CD4-positive, alpha-beta T cell treated with Interleukin-6 for 4 hours (primary cell): ENCODE measurements at regions not wholly inside any gene's neighbourhood (a gene's known extent, or its start where the extent isn't known, plus 50 kb on each side); places are given as distances from the start of the nearest gene placed in this dataset.

Experiments
- DNase-seq: peaks from one replicate; pipeline ENCODE4 v3.0.0-alpha.2; 2020; ENCODE audit warnings: mixed read lengths

DNA sequence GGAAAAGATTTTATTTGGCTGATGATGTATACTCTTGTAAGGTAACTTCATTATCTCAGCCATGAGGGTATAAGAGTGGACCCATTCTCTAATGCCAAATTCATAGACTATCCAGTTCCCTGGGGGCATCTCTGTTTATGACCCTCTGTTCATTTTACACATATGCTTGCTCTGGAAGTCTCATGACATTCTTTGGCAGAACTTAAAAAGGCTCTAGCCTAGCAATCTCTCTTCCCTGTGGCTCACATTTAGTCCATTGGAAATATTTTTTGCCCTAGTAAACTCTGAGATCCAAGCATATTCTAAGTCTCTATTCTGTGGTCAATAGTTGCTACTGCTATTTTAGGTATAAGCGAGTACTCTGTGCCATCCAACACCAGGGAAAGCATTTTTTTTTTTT, 1201.8 kb upstream of the ZEB2 start:
- DNase-seq, result no peak

- no peak for DNase-seq
Observed at GRCh38 chr2:145715601-145716000, 1195.7 kb upstream of the ZEB2 start.

GRCh38 chr2:145710303-145710702, 1190.4 kb upstream of the ZEB2 start:
- no peak for DNase-seq

GRCh38 chr2:145702305-145702704, 1182.4 kb upstream of the ZEB2 start:
- no peak for DNase-seq

DNA sequence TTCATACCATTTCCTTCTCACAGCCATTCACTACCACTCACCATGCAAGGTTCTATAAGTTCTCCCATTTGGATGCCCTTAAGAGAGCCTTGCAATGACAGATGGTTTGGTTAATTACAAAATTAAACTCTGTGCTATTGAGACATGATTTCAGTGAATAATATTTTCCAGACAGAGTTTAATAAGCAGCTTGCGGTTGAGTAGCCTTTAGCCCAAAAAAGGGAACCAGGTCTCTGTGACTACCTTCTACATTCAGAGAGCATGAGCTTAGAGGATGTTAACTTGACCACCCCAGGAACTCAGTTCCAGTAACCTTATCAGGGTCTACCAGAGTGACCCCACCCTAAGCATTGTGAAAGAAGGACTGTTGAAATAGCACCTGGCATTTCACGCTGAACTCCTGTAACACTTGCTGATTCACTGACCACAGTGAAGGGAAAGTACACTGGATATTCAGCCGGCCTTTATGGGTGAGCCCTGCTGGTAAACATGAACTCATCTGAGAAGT, 1173.1 kb upstream of the ZEB2 start:
- DNase-seq, result no peak

- DNase-seq, result no peak
Observed at GRCh38 chr2:145691659-145692058, 1171.7 kb upstream of the ZEB2 start.

GRCh38 chr2:145690183-145690778, 1170.4 kb upstream of the ZEB2 start:
- DNase-seq, result no peak

DNA sequence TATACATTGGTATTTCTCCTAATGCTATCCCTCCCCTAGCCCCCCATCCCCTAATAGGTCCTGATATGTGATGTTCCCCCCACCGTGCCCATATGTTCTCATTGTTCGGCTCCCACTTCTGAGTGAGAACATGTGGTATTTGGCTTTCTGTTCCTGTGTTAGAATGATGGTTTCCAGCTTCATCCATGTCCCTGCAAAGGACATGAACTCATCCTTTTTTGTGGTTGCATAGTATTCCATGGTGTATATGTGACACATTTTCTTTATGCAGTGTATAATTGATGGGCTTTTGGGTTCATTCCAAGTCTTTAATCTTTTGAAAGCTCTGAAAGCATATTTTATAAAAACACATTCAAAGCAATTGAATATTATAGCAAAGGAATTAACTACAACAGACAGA, 1169.4 kb upstream of the ZEB2 start:
- DNase-seq, result no peak

GRCh38 chr2:145688156-145688555, 1168.2 kb upstream of the ZEB2 start:
- DNase-seq, result no peak

DNA sequence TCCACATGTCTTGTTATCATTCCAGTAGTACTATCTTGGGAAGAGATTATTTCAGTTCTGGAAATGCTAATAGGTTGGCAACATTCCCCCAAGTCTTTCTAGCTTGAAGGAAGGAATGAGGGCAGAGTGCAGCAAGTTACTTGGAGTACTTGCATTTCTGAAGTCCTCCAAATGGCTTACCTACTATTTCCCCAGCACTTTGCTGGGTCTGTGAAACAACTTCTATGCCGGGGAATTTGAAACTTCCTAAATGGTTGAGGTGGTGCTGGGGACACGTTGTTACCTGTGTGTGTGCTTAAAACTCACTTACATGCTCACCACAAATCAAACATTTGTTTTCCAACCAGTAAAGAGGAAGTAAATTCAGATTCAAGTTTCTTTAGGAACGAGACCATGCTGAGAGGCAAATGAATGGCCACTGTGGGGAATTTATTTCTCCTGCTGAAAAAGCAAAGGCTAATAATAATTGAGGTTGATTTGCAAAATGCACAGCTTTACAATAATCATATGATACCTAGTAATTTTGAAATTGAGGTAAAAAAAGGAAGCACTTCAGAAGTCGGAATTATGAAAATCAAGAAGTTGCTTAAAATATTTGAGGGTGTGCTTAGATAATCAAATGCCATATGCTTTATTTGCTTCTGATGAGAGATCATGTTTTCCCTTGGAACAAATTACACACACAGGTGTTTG, 1167.7 kb upstream of the ZEB2 start:
- DNase-seq, result no peak

- no peak for DNase-seq
Observed at GRCh38 chr2:145685383-145686050, 1165.6 kb upstream of the ZEB2 start.

DNA sequence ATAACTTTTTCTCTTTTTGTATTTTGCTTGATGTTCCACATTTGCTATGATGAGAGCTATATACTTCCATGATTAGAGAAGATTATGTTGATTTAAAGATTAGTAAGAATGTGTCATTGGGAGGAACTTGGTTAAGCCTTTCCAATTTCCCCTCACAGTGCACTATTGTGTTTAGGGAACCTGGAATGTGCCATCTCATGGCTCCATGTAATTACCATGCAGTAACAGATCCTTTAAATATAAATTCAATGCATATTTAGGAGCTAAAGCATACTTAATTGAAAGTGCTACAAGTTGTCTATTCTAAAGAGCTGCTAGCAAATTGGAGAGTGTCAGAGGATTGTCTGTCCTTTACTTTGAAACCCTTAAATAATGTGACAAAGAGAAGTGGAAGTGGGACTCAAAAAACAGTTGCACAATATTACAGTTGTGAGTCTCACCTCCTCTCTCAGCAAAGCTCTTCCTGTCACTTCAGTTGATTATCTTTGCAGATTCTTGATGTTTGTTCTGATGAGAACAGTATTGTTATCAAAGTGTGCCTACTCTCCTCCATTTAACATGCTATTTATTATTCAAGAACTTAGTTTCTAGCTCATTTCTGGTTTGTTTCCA, 1162.7 kb upstream of the ZEB2 start:
- no peak for DNase-seq

GRCh38 chr2:145680276-145680675, 1160.4 kb upstream of the ZEB2 start:
- no peak for DNase-seq

GRCh38 chr2:145677371-145677770, 1157.5 kb upstream of the ZEB2 start:
- DNase-seq, result no peak

DNA sequence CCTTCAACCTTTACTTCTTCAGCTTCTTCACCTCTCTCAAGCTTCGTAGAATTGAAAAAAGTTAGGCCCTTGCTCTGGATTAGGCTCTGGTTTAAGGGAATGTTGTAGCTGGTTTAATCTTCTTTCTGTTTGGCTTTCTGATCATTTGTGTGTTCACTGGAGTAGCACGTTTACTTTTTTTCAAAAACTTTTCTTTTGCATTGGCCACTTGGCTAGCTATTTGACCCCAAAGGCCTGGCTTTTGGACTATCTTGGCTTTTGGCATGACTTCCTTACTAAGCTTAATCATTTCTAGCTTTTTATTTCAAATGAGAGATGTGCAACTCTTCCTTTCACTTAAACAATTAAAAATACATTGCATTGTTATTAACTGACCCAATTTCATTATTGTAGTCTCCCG, 1154.8 kb upstream of the ZEB2 start:
- no peak for DNase-seq

DNA sequence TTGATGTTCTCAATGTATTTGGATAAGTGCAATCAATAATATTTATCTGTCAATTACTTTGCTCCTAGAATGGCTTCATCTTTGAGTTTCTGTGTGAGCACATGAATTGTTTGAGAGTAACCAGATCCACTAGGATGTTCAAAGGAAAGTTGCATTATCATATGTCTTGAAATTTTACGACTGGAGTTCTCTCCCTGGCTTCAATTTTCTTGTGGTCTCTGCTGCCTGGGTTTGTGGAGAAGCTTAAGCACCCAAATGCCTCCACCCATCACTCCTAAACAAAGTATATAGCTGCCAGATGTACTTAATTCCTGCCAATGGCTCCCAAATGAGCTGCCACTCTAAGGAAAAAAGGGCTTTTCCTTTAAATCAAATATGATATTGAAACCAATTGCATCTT, 1149.4 kb upstream of the ZEB2 start:
- no peak for DNase-seq

DNA sequence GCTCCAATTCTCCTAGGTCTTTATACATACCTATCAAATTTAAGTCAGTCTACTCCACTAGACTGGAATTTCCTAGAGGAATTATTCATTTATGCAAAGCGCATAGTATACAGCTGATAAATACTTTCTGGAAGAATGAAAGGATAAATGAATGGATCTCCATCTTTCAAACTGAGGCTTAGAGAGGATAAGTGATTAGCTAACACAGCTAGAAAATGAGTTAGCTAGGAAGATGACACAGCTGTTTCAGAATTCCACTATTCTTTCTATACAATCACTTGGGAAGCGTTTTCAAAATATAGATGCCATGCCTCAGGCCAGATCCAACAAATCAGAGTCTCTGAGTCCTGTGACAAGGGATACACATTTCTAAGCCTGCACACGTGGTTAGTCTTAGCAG, 1146.6 kb upstream of the ZEB2 start:
- no peak for DNase-seq

DNA sequence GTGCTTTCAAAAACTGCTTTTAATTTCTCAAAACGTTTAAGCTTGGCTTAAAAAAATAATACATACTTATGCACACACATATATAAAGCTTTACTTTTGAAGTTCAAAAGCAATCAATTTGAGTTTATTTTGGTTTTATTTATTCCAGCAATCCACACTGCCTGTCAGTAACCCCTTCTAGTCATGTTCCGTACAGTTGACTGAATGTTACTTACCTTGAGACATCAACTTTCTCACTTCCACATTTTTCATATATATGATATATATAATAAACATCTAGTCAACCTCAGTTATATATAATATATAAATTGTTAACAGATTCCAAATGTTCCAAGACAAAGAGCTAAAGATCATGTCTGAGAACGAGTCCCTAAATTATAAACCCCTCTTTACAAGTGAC, 1137.3 kb upstream of the ZEB2 start:
- no peak for DNase-seq

GRCh38 chr2:145655165-145655765, 1135.3 kb upstream of the ZEB2 start:
- no peak for DNase-seq

GRCh38 chr2:145654746-145655145, 1134.8 kb upstream of the ZEB2 start:
- no peak for DNase-seq

GRCh38 chr2:145654156-145654555, 1134.2 kb upstream of the ZEB2 start:
- no peak for DNase-seq

- DNase-seq, result no peak
Observed at GRCh38 chr2:145653553-145653952, 1133.6 kb upstream of the ZEB2 start.
